ENCODE measurements at regions not wholly inside any gene's neighbourhood (a gene's known extent, or its start where the extent isn't known, plus 50 kb on each side); places are given as distances from the start of the nearest gene placed in this dataset.

DNA sequence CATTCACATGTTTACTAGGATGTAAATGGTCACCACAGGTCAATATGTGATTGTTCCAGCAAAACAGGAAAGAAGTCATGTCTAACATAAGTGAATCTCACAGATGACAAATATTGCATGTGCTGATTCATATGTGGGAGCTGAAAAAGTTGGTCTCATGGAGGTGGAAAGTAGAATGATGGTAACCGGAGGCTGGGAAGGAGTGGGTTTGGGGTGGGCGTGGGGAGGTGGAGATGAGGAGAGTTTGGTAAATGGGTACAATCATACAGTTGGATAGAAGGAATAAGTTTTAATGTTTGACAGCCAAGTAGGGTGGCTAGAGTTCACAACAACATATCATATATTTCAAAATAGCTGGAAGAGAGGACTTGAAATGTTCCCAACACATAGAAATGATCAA is 83.8 kb upstream of the RANBP3L start:
- DNase-seq, result no peak
- no peaks in the 10 kb centered on the region for H3K4me1 ChIP-seq
- H3K9me3 ChIP-seq, result no peaks in the 10 kb centered on the region
- TF ChIP-seq POLR2A (IDR thresholded peaks at IDR 0.05), result no peak
- TF ChIP-seq, protein P1, sequence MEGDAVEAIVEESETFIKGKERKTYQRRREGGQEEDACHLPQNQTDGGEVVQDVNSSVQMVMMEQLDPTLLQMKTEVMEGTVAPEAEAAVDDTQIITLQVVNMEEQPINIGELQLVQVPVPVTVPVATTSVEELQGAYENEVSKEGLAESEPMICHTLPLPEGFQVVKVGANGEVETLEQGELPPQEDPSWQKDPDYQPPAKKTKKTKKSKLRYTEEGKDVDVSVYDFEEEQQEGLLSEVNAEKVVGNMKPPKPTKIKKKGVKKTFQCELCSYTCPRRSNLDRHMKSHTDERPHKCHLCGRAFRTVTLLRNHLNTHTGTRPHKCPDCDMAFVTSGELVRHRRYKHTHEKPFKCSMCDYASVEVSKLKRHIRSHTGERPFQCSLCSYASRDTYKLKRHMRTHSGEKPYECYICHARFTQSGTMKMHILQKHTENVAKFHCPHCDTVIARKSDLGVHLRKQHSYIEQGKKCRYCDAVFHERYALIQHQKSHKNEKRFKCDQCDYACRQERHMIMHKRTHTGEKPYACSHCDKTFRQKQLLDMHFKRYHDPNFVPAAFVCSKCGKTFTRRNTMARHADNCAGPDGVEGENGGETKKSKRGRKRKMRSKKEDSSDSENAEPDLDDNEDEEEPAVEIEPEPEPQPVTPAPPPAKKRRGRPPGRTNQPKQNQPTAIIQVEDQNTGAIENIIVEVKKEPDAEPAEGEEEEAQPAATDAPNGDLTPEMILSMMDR (IDR thresholded peaks at IDR 0.05), result no peak
- no peak overlapping the region for H3K4me3 ChIP-seq (replicated peaks in 1 of 3)
- WGBS, 2 donors, result 91 to 95% methylated on average over 2 of the region's 2 CpGs
- no peaks in the 10 kb centered on the region for H3K36me3 ChIP-seq
- H3K27me3 ChIP-seq, result no peaks in the 10 kb centered on the region
- intact Hi-C loops (cut with DNase I), result no loop called here
- H3K27ac ChIP-seq, result no peak overlapping the region

GRCh38 chr5:36388288-36388687 is 86.6 kb upstream of the RANBP3L start:
- Histone ChIP-seq H3K36me3 (no peaks in the 10 kb centered on the region), H3K4me3 (replicated peaks in 1 of 3) (no peak overlapping the region), H3K4me1 (no peaks in the 10 kb centered on the region), H3K27ac (no peak overlapping the region), H3K27me3 (no peaks in the 10 kb centered on the region), H3K9me3 (no peaks in the 10 kb centered on the region)
- DNase-seq, result no peak
- TF ChIP-seq, protein P1 (IDR thresholded peaks at IDR 0.05), result no peak
- TF ChIP-seq POLR2A (IDR thresholded peaks at IDR 0.05), result no peak
- WGBS, 2 donors, result 84 to 86% methylated on average over 4 of the region's 4 CpGs
- intact Hi-C loops (cut with DNase I), result no loop called here

GRCh38 chr5:36389245-36389644 is 87.5 kb upstream of the RANBP3L start:
- Histone ChIP-seq H3K27me3 (no peaks in the 10 kb centered on the region), H3K4me3 (replicated peaks in 1 of 3) (no peak overlapping the region), H3K36me3 (no peaks in the 10 kb centered on the region), H3K4me1 (no peaks in the 10 kb centered on the region), H3K27ac (no peak overlapping the region), H3K9me3 (no peaks in the 10 kb centered on the region)
- no peak for TF ChIP-seq POLR2A (IDR thresholded peaks at IDR 0.05)
- TF ChIP-seq, protein P1 (IDR thresholded peaks at IDR 0.05), result no peak
- no peak for DNase-seq
- WGBS, 2 donors, result 60 to 65% methylated on average over 4 of the region's 4 CpGs
- intact Hi-C loops (cut with DNase I), result no loop called here

GRCh38 chr5:36390640-36391039 is 88.9 kb upstream of the RANBP3L start:
- Histone ChIP-seq H3K36me3 (no peaks in the 10 kb centered on the region), H3K4me3 (replicated peaks in 1 of 3) (no peak overlapping the region), H3K9me3 (no peaks in the 10 kb centered on the region), H3K4me1 (no peaks in the 10 kb centered on the region), H3K27ac (no peak overlapping the region), H3K27me3 (no peaks in the 10 kb centered on the region)
- WGBS, 2 donors, result 68 to 89% methylated on average over 9 of the region's 9 CpGs
- TF ChIP-seq POLR2A (IDR thresholded peaks at IDR 0.05), result no peak
- TF ChIP-seq, protein P1 (IDR thresholded peaks at IDR 0.05), result no peak
- DNase-seq, result no peak
- intact Hi-C loops (cut with DNase I), result no loop called here

DNA sequence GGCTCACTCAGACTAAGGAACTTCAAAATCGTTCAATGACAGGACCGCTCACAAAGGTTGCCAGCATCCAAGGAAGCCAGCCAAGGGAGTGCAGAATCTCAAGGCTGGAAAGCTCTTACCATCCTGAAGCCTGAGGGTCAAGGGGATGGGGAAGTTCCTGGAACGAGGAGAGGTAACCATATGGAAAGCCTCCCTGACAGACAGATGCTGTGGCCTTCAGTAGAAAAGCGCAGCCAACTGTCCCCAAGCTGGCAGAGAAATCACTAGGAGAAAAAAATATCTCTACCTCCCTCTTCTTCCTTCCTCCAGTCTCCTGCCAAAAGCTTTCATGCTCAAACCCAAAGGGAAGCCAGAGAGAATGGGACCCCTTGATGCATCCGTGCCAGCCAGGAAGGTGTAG is 90.5 kb upstream of the RANBP3L start:
- DNase-seq, result no peak
- 79 to 80% methylated on average over 5 of the region's 5 CpGs for WGBS, 2 donors
- Histone ChIP-seq H3K9me3 (no peaks in the 10 kb centered on the region), H3K4me3 (replicated peaks in 1 of 3) (no peak overlapping the region), H3K27ac (no peak overlapping the region), H3K4me1 (no peaks in the 10 kb centered on the region), H3K36me3 (no peaks in the 10 kb centered on the region), H3K27me3 (no peaks in the 10 kb centered on the region)
- no peak for TF ChIP-seq POLR2A (IDR thresholded peaks at IDR 0.05)
- TF ChIP-seq, protein P1 (IDR thresholded peaks at IDR 0.05), result no peak
- intact Hi-C loops (cut with DNase I), result no loop called here

Measured in thyroid gland (tissue), 4 donors.